8988T (cell line): ENCODE measurements at regions not wholly inside any gene's neighbourhood (a gene's known extent, or its start where the extent isn't known, plus 50 kb on each side); places are given as distances from the start of the nearest gene placed in this dataset.

ENCODE experiments used
- DNase-seq: peaks from one replicate; pipeline ENCODE4 v3.0.0; 2011

GRCh38 chr12:124686370-124687173, 119.2 kb upstream of the NCOR2 start:
- no peak for DNase-seq

GRCh38 chr12:124685689-124686369, 118.4 kb upstream of the NCOR2 start:
- DNase-seq = no peak

- no peak for DNase-seq
These were observed 117.7 kb upstream of the NCOR2 start for GRCh38 chr12:124684971-124685688.

GRCh38 chr12:124684496-124684895, 117.1 kb upstream of the NCOR2 start:
- no peak for DNase-seq

GRCh38 chr12:124683152-124684124, 116.0 kb upstream of the NCOR2 start:
- no peak for DNase-seq

- no peak for DNase-seq
These were observed 115.2 kb upstream of the NCOR2 start for GRCh38 chr12:124682425-124683151.

GRCh38 chr12:124681779-124682391, 114.5 kb upstream of the NCOR2 start:
- no peak for DNase-seq

- DNase-seq = peak; percentile 88
These were observed 113.7 kb upstream of the NCOR2 start for GRCh38 chr12:124680863-124681778.

- no peak for DNase-seq
These were observed 112.3 kb upstream of the NCOR2 start for GRCh38 chr12:124679533-124680371.

- DNase-seq = no peak
These were observed 111.6 kb upstream of the NCOR2 start for GRCh38 chr12:124679047-124679446.

GRCh38 chr12:124678421-124678893, 111.0 kb upstream of the NCOR2 start:
- DNase-seq = no peak

- DNase-seq = no peak
These were observed 110.3 kb upstream of the NCOR2 start for GRCh38 chr12:124677552-124678356.

- DNase-seq = no peak
These were observed 109.5 kb upstream of the NCOR2 start for GRCh38 chr12:124676714-124677462.

GRCh38 chr12:124675881-124676713, 108.7 kb upstream of the NCOR2 start:
- DNase-seq = no peak

GRCh38 chr12:124674937-124675336, 107.5 kb upstream of the NCOR2 start:
- DNase-seq = no peak
